Endothelial cell of umbilical vein (primary cell): ENCODE measurements at regions not wholly inside any gene's neighbourhood (a gene's known extent, or its start where the extent isn't known, plus 50 kb on each side); places are given as distances from the start of the nearest gene placed in this dataset.

Experiments used
- BruUV-seq: library from RNA; stranded (reverse); fragments of 400-500 nt; replicated peaks from 2 replicates; lab custom pipeline; 2021; lab: Mats Ljungman, UMichigan
- CTCF ChIA-PET: fragments of 300-600, 350-600 bp; sonication (Branson Sonifier 250); formaldehyde crosslinking; loops from one replicate; lab custom pipeline; 2021; ENCODE audit warnings: antibody characterized with exemption, inconsistent platforms; lab: Charles Lee
- POLR2A ChIA-PET: fragments of 300-600, 350-600 bp; sonication (Branson Sonifier 250); formaldehyde crosslinking; loops from one replicate; lab custom pipeline; 2021; ENCODE audit warnings: antibody characterized with exemption, inconsistent platforms; lab: Charles Lee
- DNase-seq: peaks from one replicate; pipeline ENCODE4 v3.0.0-alpha.2; 2011; ENCODE audit warnings: low read depth, low spot score
- FAIRE-seq: peaks from 2 replicates; lab custom pipeline; 2011; peaks lifted over from hg19 to GRCh38; lab: Jason Lieb, UNC
- H2AFZ ChIP-seq: 2 replicates; pipeline ENCODE4 v1.6.0; 2012; ENCODE audit warnings: low read depth, low read length, control low read depth, inconsistent platforms
- H3K27ac ChIP-seq: 2 replicates; pipeline ENCODE4 v1.5.1; 2011; ENCODE audit warnings: low read depth, mild to moderate bottlenecking, control low read depth, low read length, moderate library complexity; ENCODE audit not compliant: insufficient read depth
- H3K27me3 ChIP-seq, 2 experiments: 2 replicates each; pipeline versions ENCODE4 v1.6.0 to v1.6.1; 2011; ENCODE audit warnings: low read length in 2 of 2, mixed read lengths in 1 of 2; ENCODE audit not compliant: control insufficient read depth in 2 of 2, insufficient read depth in 2 of 2
- H3K36me3 ChIP-seq, 2 experiments: 2 replicates in 1 of 2; 3 replicates in 1 of 2; pipeline ENCODE4 v1.5.1; 2011; ENCODE audit warnings: low read length in 2 of 2, mild to moderate bottlenecking in 1 of 2, moderate library complexity in 1 of 2; ENCODE audit not compliant: control insufficient read depth in 2 of 2, insufficient read depth in 2 of 2; ENCODE audit errors: extremely low read depth in 1 of 2
- H3K4me1 ChIP-seq: 3 replicates; pipeline ENCODE4 v1.5.1; 2011; ENCODE audit warnings: mild to moderate bottlenecking, low read length; ENCODE audit not compliant: control insufficient read depth, insufficient read depth; ENCODE audit errors: extremely low read depth
- H3K4me2 ChIP-seq: 2 replicates; pipeline ENCODE4 v1.6.1; 2011; ENCODE audit warnings: low read length, control low read depth, mixed read lengths; ENCODE audit not compliant: insufficient read depth
- H3K4me3 ChIP-seq, 3 experiments: fragments of 200-600 bp in 1 of 3; sonication (generic), shearing (Covaris generic) in 1 of 3; replicated peaks in 1 of 3; 2 replicates each; pipeline ENCODE4 v1.5.1; 2011 to 2016; ENCODE audit warnings: control low read depth in 3 of 3, low read length in 3 of 3, mild to moderate bottlenecking in 2 of 3, inconsistent platforms in 1 of 3, low read depth in 1 of 3, moderate library complexity in 1 of 3; ENCODE audit not compliant: insufficient read depth in 1 of 3
- H3K79me2 ChIP-seq: 2 replicates; pipeline ENCODE4 v1.6.0; 2012; ENCODE audit warnings: low read length, inconsistent platforms; ENCODE audit not compliant: control insufficient read depth, insufficient read depth
- H3K9ac ChIP-seq: replicated peaks from 2 replicates; pipeline ENCODE3; 2011; ENCODE audit warnings: low read length, control low read depth; ENCODE audit not compliant: insufficient read depth; ENCODE audit errors: extremely low read depth
- H3K9me1 ChIP-seq: replicated peaks from 3 replicates; pipeline ENCODE4 v1.6.0; 2011; ENCODE audit warnings: mild to moderate bottlenecking, low read length; ENCODE audit not compliant: control insufficient read depth, insufficient read depth; ENCODE audit errors: extremely low read depth
- H3K9me3 ChIP-seq: replicated peaks from 2 replicates; pipeline ENCODE4 v1.5.1; 2012; ENCODE audit warnings: low read length, inconsistent platforms; ENCODE audit not compliant: control insufficient read depth, insufficient read depth
- H4K20me1 ChIP-seq: replicated peaks from 2 replicates; pipeline ENCODE3; 2011; ENCODE audit warnings: mild to moderate bottlenecking, low read length; ENCODE audit not compliant: control insufficient read depth, insufficient read depth; ENCODE audit errors: extremely low read depth
- EZH2 ChIP-seq: IDR thresholded peaks from 2 replicates; pipeline ENCODE4 v1.6.1; 2012; ENCODE audit warnings: borderline replicate concordance, low read depth, mild to moderate bottlenecking, moderate library complexity, low read length, inconsistent platforms; ENCODE audit not compliant: severe bottlenecking
- FOS ChIP-seq: IDR thresholded peaks from 2 replicates; pipeline ENCODE4 v1.6.1; 2011; ENCODE audit warnings: mild to moderate bottlenecking, low read length, moderate library complexity, borderline replicate concordance; ENCODE audit not compliant: insufficient read depth
- GATA2 ChIP-seq: IDR thresholded peaks from 2 replicates; pipeline ENCODE4 v1.7.0; 2011; ENCODE audit warnings: low read depth, mild to moderate bottlenecking, moderate library complexity, mixed read lengths, low read length; ENCODE audit not compliant: insufficient read length, insufficient read depth
- JUN ChIP-seq: IDR thresholded peaks from 2 replicates; pipeline ENCODE4 v1.6.1; 2011; ENCODE audit warnings: borderline replicate concordance, low read depth; ENCODE audit not compliant: insufficient read length, insufficient read depth
- MAX ChIP-seq: IDR thresholded peaks from 2 replicates; pipeline ENCODE4 v1.6.1; 2011; ENCODE audit not compliant: insufficient read depth, insufficient read length
- MYC ChIP-seq: IDR thresholded peaks from one replicate; pipeline ENCODE4 v1.6.1; 2011; ENCODE audit warnings: mild to moderate bottlenecking, low read depth, low read length
- POLR2A ChIP-seq: IDR thresholded peaks from 2 replicates; pipeline ENCODE4 v1.6.1; 2012; ENCODE audit warnings: low read depth, mild to moderate bottlenecking, control low read depth, low read length
- POLR2AphosphoS5 ChIP-seq: IDR thresholded peaks from 2 replicates; pipeline ENCODE4 v1.6.1; 2012; ENCODE audit warnings: low read depth, mild to moderate bottlenecking, control low read depth, low read length, moderate library complexity; ENCODE audit not compliant: insufficient read depth
- dilution Hi-C: fragments of 300-500 bp; cut with MboI; formaldehyde crosslinking; loops from one replicate; pipeline ENCODE4 v1.15.0; 2019; ENCODE audit warnings: low sequenced_read_pairs; ENCODE audit not compliant: extremely low pct_ligation_motif_present
- intact Hi-C: fragments of 100-400 bp; cut with micrococcal nuclease; formaldehyde crosslinking; loops from one replicate; pipeline ENCODE4 v1.10.0; 2022
- TF ChIP-seq, protein P1 (sequence below), 2 donors: IDR thresholded peaks; 1 replicate in 1 of 2; 2 replicates in 1 of 2; pipeline ENCODE4 v1.5.1; 2011; ENCODE audit warnings: low read length in 2 of 2, mild to moderate bottlenecking in 2 of 2, moderate library complexity in 2 of 2, control low read depth in 1 of 2, inconsistent platforms in 1 of 2, low read depth in 1 of 2; ENCODE audit not compliant: insufficient read depth in 1 of 2; ENCODE audit errors: extremely low read depth in 1 of 2

GRCh38 chr20:10947726-10948125 is 273.9 kb upstream of the JAG1 start:
- DNase-seq: no peak
- no peaks in the 10 kb centered on the region for H4K20me1 ChIP-seq
- no peak overlapping the region for H3K27ac ChIP-seq
- intact Hi-C loops: no loop called here
- no peaks in the 10 kb centered on the region for H3K36me3 ChIP-seq
- POLR2A ChIA-PET: no interaction called here
- dilution Hi-C loops: no loop called here
- CTCF ChIA-PET: no interaction called here
- no peaks in the 10 kb centered on the region for H3K9me1 ChIP-seq
- no peak for FAIRE-seq
- no peak overlapping the region for H3K9ac ChIP-seq
- H3K27me3 ChIP-seq: no peaks in the 10 kb centered on the region
- no peaks in the 10 kb centered on the region for H3K4me1 ChIP-seq
- H3K79me2 ChIP-seq: no peaks in the 10 kb centered on the region
- no peak for TF ChIP-seq EZH2
- TF ChIP-seq JUN: no peak
- TF ChIP-seq POLR2AphosphoS5: no peak
- no peak for TF ChIP-seq MAX
- TF ChIP-seq GATA2: no peak
- TF ChIP-seq MYC: no peak
- TF ChIP-seq, protein P1, sequence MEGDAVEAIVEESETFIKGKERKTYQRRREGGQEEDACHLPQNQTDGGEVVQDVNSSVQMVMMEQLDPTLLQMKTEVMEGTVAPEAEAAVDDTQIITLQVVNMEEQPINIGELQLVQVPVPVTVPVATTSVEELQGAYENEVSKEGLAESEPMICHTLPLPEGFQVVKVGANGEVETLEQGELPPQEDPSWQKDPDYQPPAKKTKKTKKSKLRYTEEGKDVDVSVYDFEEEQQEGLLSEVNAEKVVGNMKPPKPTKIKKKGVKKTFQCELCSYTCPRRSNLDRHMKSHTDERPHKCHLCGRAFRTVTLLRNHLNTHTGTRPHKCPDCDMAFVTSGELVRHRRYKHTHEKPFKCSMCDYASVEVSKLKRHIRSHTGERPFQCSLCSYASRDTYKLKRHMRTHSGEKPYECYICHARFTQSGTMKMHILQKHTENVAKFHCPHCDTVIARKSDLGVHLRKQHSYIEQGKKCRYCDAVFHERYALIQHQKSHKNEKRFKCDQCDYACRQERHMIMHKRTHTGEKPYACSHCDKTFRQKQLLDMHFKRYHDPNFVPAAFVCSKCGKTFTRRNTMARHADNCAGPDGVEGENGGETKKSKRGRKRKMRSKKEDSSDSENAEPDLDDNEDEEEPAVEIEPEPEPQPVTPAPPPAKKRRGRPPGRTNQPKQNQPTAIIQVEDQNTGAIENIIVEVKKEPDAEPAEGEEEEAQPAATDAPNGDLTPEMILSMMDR (IDR thresholded peaks at IDR 0.05; ENCODE audit: extremely low read depth in 1 of 2, insufficient read depth in 1 of 2, low read depth in 1 of 2, low read length in 2 of 2): no peak
- TF ChIP-seq FOS: no peak
- no peak for TF ChIP-seq POLR2A
- H3K4me3 ChIP-seq: no peak overlapping the region
- no peak overlapping the region for H3K4me2 ChIP-seq
- BruUV-seq: no TSS peak
- no peak overlapping the region for H2AFZ ChIP-seq
- no peaks in the 10 kb centered on the region for H3K9me3 ChIP-seq
